GM10266 (cell line): ENCODE measurements at regions not wholly inside any gene's neighbourhood (a gene's known extent, or its start where the extent isn't known, plus 50 kb on each side); places are given as distances from the start of the nearest gene placed in this dataset.

Experiments used
- DNase-seq: peaks from one replicate; pipeline ENCODE4 v3.0.0; 2012; ENCODE audit errors: extremely low spot score
- TF ChIP-seq, protein P1 (sequence below): IDR thresholded peaks from 2 replicates; pipeline ENCODE4 v1.5.1; 2012; ENCODE audit warnings: mild to moderate bottlenecking, low read depth; ENCODE audit not compliant: control insufficient read depth, insufficient read depth; ENCODE audit errors: missing control alignments

DNA sequence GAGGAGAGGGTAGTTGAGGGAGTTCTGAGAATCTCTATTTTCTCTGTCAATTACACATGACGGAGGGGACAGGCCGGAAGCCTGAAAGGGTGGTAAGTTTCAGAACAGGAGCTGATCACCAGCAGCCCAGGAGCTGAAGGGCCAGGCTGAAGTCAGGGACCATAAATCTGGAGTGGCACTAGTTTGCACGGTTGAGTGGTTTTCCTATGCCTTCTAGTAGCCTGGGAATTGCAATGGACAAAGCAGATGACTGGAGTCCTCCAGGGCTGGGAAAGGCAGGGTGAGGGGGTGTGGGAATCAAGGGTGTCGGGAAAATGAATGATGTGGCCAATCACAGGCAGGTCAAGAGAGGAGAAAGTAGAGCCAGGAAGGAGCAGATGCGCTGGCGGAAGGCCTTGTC, 72.5 kb downstream of the MAGEF1 start:
- TF ChIP-seq, protein P1, sequence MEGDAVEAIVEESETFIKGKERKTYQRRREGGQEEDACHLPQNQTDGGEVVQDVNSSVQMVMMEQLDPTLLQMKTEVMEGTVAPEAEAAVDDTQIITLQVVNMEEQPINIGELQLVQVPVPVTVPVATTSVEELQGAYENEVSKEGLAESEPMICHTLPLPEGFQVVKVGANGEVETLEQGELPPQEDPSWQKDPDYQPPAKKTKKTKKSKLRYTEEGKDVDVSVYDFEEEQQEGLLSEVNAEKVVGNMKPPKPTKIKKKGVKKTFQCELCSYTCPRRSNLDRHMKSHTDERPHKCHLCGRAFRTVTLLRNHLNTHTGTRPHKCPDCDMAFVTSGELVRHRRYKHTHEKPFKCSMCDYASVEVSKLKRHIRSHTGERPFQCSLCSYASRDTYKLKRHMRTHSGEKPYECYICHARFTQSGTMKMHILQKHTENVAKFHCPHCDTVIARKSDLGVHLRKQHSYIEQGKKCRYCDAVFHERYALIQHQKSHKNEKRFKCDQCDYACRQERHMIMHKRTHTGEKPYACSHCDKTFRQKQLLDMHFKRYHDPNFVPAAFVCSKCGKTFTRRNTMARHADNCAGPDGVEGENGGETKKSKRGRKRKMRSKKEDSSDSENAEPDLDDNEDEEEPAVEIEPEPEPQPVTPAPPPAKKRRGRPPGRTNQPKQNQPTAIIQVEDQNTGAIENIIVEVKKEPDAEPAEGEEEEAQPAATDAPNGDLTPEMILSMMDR: no peak
- DNase-seq: no peak

DNA sequence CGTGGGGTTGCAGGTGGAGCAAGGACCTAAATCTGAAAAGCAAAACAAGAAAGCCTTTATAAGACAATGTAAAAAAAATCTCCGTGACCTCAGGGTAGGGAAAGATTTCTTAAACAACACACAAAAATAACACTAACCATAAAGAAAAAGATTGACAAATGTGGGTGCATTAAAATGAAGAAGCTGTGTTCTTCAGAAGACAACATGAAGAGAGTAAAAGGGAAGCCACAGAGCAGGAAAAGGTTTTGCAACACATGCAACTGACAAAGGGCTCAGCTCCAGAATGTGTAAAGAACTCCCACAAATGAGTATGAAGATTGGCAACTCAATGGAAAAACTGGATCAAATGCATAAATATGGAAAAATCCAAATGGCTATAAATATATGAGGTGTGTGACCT, 74.2 kb downstream of the MAGEF1 start:
- TF ChIP-seq, protein P1: no peak
- DNase-seq: no peak

DNA sequence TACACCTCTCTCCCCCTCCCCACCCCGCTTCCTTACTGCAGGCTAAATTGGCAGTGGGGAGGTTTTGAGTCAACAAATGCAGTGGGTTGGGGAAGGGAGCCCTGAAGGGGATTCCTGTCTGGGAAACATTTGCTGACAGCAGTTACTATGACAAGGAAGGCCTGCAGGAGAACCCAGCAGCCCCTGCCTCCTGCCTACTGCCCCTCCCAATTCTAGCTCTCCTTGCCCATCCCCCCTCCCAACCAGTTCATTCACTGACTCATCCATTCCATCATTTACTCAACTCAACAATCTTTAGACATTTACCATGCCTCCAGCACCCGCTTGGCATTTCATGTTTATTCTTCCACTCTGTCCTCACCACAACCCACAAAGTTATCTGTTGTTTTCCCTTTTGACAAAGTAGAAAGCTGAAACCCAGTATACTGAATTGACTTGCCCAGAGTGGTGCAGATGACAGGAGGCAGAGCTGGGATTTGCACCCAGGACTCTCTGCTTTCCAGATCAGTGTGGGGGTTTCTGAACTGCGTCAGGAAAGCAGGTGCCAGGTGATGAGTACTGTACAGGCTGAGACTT, 75.0 kb downstream of the MAGEF1 start:
- DNase-seq: no peak
- TF ChIP-seq, protein P1: no peak

DNA sequence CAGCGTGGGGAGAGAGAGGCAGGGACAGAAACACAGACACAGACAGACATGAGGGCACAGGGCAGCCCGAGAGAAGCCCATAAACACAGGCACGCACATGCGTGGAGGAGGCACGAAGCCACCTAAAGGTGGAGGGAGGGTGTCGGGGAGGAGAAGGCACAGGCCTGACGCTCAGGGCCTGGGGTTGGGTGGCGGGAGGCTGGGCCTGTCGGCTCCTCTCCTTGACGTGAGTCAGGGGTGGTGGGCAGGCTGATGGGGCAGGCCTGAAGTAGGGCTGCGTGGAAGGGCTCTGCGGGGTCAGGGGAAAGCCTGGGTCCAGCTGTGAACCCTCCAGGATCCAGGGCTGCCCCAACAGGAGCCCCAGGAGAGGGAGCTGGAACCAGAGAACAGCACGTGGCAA, 74.2 kb downstream of the EPHB3 start:
- TF ChIP-seq, protein P1: no peak

DNA sequence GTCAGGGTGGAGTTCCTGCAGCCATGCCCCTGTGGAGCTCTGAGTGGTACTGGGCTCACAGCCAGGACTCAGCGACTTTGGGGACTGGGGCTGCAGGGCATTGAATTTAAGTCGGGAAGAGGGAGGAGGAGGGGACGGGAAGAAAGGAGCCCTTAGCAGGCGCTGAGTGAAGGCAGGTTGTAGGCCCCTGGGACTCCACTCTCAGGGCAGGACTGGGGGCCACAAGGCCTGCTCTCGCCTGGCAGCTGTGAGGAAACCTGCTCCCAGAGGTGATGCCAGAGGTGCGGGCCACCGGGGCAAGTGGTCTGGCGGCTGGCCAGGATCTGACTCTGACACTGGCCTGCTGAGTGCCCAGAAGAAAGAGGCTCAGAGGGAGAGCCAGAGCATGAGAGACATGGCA, 73.5 kb downstream of the EPHB3 start:
- DNase-seq: no peak
- TF ChIP-seq, protein P1: no peak

More for the DNA sequence above, 74.2 kb downstream of the EPHB3 start:
- no peak for DNase-seq

DNA sequence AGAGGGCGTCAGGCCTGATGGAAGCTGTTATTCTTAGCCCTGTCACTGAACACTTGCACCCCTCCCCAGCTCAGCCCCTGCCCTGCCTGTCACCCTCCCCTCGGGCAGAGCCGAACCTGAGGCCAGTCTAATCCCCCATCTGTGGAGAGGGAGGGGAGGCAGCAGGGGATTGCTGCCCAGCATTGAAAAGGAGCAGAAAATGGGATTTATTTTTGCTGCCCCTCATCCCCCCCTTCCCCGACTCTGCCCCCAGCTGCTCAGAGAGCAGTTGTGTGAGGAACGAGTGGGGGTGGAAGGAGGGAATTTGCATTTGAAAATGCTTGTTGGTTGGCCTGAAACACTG, 71.6 kb downstream of the EPHB3 start:
- TF ChIP-seq, protein P1: no peak
- DNase-seq: no peak

DNA sequence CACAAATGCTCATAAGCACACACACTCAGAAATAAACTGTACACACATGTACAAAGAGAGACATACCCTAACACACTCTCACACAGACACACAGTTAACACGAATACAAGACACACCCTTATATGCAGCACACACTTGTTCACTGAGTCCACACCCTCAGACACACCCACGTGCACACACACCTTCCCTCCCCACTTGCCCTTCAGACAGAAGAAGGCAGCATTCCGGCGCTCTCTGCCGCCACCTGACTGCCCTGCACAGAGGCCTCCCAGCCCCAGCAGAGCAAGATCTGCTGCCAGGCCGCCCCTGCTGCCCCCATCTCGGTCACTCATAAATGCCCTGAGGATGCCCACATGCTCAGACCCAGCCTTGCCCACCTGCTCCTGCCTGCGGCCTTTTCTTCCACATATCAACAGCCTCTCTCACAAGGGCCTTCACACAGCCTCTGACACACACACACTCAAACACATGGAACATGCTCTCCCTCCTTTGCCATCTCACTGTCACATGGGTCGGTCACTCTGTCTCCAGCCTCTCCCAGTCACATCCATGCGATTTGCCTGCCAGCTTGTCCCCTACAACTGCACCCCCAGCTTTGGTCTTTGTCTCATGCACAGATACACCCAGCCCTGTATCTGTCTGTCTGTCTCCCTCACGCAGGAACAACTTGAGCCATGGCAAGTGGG, 71.1 kb downstream of the EPHB3 start:
- TF ChIP-seq, protein P1: no peak

More for the DNA sequence above, 71.1 kb downstream of the EPHB3 start:
- DNase-seq: no peak
